ENCODE measurements at regions not wholly inside any gene's neighbourhood (a gene's known extent, or its start where the extent isn't known, plus 50 kb on each side); places are given as distances from the start of the nearest gene placed in this dataset.

DNA sequence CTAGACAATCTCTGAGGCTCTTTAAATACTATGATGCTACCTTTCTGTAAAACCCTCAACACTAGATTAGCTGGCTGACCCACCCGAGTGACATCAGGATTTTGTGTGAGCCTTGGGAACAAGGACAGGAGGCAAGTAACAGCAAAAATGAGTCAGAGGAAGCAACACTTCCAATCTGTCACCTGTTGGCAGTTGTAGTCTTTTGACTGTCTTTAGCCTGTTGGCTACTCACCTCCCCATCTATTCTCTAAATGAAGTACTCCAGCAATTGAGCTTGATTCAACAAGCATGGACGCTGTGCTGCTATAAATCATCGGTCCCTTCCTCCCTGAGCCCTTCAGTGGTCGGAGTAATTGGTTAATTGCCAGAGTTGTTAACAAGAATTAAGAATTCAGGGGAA is 898.7 kb downstream of the BCL11A start:
- DNase-seq (no peak), ATAC-seq (peak; percentile 19)
- Histone ChIP-seq H3K4me1 (ENCODE audit: low read depth) (no peaks in the 10 kb centered on the region), H3K36me3 (ENCODE audit: low read depth) (no peaks in the 10 kb centered on the region), H3K9me3 (no peaks in the 10 kb centered on the region), H3K4me3 (no peak overlapping the region)
- intact Hi-C loops (cut with DNase I, micrococcal nuclease), result no loop called here
- TF ChIP-seq, protein P1, sequence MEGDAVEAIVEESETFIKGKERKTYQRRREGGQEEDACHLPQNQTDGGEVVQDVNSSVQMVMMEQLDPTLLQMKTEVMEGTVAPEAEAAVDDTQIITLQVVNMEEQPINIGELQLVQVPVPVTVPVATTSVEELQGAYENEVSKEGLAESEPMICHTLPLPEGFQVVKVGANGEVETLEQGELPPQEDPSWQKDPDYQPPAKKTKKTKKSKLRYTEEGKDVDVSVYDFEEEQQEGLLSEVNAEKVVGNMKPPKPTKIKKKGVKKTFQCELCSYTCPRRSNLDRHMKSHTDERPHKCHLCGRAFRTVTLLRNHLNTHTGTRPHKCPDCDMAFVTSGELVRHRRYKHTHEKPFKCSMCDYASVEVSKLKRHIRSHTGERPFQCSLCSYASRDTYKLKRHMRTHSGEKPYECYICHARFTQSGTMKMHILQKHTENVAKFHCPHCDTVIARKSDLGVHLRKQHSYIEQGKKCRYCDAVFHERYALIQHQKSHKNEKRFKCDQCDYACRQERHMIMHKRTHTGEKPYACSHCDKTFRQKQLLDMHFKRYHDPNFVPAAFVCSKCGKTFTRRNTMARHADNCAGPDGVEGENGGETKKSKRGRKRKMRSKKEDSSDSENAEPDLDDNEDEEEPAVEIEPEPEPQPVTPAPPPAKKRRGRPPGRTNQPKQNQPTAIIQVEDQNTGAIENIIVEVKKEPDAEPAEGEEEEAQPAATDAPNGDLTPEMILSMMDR (IDR thresholded peaks at IDR 0.05), result no peak

DNA sequence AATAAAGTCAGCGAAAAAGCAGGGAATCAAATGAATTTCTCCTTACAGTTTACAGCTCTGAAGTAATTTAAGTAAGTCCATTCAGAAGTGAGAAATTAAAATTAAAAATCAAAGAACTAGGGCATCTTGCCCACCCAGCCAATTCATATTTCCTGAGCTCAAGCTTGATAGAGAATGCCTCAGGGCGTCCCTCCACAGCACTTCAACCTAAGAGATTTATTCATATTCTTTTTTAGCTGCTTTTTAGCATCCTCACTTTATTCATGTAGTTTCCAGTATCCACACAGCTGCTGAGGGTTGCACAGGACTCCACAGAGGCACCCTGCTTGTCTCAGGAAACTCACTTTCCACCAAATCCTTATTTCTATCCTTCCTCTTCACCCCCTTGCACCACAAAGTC is 900.3 kb downstream of the BCL11A start:
- intact Hi-C loops (cut with DNase I, micrococcal nuclease), result no loop called here
- Histone ChIP-seq H3K9me3 (no peaks in the 10 kb centered on the region), H3K36me3 (ENCODE audit: low read depth) (no peaks in the 10 kb centered on the region), H3K4me1 (ENCODE audit: low read depth) (no peaks in the 10 kb centered on the region), H3K4me3 (no peak overlapping the region)
- DNase-seq, result no peak
- no peak for ATAC-seq
- TF ChIP-seq, protein P1 (IDR thresholded peaks at IDR 0.05), result no peak

DNA sequence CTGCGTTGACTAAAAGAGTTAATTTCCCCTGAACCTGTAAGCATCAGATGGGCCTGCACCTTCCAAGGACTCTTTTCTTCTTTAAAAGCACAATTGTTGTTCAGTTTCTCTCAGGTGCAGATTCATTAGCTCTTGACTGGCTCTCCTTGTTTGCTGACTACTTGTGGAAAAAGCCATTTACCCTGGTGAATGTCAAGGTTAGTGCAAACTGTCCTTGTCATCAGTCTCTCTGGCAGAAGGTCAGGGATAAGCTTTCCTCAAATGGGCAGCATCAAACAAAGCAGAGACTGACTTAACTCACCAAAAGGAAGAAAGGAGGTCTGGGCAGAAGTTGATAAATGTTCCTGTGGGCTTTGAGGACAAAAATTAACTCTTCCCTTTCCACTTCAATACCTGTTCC is 922.7 kb downstream of the BCL11A start:
- TF ChIP-seq, protein P1 (IDR thresholded peaks at IDR 0.05), result no peak
- Histone ChIP-seq H3K4me3 (no peak overlapping the region), H3K4me1 (ENCODE audit: low read depth) (no peaks in the 10 kb centered on the region), H3K9me3 (no peaks in the 10 kb centered on the region), H3K36me3 (ENCODE audit: low read depth) (no peaks in the 10 kb centered on the region)
- no peak for ATAC-seq
- no peak for DNase-seq
- intact Hi-C loops (cut with DNase I, micrococcal nuclease), result no loop called here

DNA sequence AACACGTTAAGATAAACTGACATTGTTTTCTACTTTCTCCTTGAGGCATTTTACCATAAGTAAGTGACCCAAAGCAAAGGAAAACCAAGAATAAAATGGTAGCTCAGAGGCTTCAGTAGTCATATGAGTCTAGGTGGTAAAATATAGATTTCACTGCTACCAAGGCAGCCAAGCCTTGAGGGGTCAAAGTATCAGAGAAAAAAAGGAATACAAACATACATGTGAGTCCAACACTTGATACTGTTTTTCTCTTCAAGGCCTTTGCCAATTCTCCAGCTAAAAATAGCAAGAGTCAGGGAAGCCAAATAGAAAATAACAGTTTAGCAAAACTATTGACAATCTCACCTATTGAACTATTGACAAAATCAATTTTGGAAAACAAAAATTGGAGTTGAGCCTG is 925.9 kb downstream of the BCL11A start:
- H3K36me3 ChIP-seq (ENCODE audit: low read depth), result no peaks in the 10 kb centered on the region
- ATAC-seq (no peak), DNase-seq (no peak)
- no peaks in the 10 kb centered on the region for H3K9me3 ChIP-seq
- no peaks in the 10 kb centered on the region for H3K4me1 ChIP-seq (ENCODE audit: low read depth)
- TF ChIP-seq, protein P1 (IDR thresholded peaks at IDR 0.05), result no peak
- H3K4me3 ChIP-seq, result no peak overlapping the region
- intact Hi-C loops (cut with DNase I, micrococcal nuclease), result no loop called here

DNA sequence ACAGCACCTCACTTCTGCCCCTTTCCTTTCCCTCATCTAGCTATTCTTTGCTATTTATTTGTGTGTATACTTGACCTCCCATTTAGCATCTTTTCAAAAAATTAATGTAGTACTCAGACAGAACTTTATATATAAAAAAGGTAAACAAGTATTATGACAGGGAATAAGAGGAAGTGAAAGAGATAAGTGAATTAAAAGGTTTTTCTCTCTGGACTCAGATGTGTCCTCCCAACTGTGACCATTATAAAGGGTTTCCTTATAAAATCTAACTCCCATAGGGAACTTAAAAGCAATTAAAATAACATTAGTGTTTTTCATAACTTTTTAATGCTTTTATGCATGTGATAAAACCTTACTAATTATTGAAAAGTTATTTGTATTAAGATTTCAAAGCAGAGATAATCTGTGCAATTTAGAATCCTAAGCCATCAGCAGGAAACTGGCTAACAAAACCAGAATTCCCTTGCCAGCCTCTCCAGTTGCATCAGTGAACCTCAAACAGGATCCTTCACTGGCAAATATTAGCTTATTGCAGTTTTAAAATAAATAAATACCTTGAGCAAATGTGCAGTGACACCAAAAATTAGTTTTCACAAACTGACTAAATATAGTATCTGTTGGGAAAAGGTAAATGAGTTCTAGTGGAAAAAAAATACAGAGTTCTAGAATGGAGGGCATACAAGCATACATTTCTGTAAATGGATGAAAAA is 930.7 kb downstream of the BCL11A start:
- Histone ChIP-seq H3K4me1 (ENCODE audit: low read depth) (no peaks in the 10 kb centered on the region), H3K36me3 (ENCODE audit: low read depth) (no peaks in the 10 kb centered on the region), H3K9me3 (no peaks in the 10 kb centered on the region), H3K4me3 (no peak overlapping the region)
- DNase-seq, result no peak
- no peak for ATAC-seq
- intact Hi-C loops (cut with DNase I, micrococcal nuclease), result no loop called here
- TF ChIP-seq, protein P1 (IDR thresholded peaks at IDR 0.05), result no peak

DNA sequence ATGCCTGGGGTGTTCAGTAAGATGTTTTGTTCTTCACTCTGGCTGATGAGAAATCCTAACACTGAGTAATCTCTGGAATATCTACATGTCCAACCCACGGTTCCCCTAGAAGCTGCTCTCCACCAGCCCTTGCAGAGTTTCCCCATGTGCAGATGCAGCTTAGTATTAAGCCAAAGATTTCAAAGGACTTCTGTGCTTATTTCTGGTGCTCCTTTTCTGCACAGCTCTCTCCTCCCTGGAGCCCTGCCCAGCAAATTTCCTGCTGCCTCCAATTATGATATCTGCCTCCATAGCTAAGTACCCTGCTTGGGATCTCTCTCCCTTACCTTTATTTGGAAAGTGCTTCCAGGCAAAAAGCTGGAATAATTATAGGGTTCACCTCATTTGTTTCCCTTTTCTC is 949.3 kb downstream of the BCL11A start:
- TF ChIP-seq, protein P1 (IDR thresholded peaks at IDR 0.05), result no peak
- no peak for ATAC-seq
- Histone ChIP-seq H3K36me3 (ENCODE audit: low read depth) (no peaks in the 10 kb centered on the region), H3K4me3 (no peak overlapping the region), H3K9me3 (peaks cover 9% of the 10 kb centered on the region), H3K4me1 (ENCODE audit: low read depth) (no peaks in the 10 kb centered on the region)
- no peak for DNase-seq
- intact Hi-C loops (cut with DNase I, micrococcal nuclease), result no loop called here
